GM21528 (cell line): ENCODE measurements at regions not wholly inside any gene's neighbourhood (a gene's known extent, or its start where the extent isn't known, plus 50 kb on each side); places are given as distances from the start of the nearest gene placed in this dataset.

Experiments used
- ATAC-seq: cut with Tn5 transposase; IDR thresholded peaks from one replicate; pipeline ENCODE4 v1.9.1; 2021; ENCODE audit warnings: mild to moderate bottlenecking, moderate library complexity; ENCODE audit not compliant: unreplicated experiment, low FRiP score

GRCh38 chr15:39052323-39052705 is 487.7 kb upstream of the RASGRP1 start:
- ATAC-seq: no peak

GRCh38 chr15:39053480-39053879 is 488.9 kb upstream of the RASGRP1 start:
- no peak for ATAC-seq

GRCh38 chr15:39054128-39054732 is 489.6 kb upstream of the RASGRP1 start:
- no peak for ATAC-seq

- no peak for ATAC-seq
Observed at GRCh38 chr15:39056357-39056756, 491.7 kb upstream of the RASGRP1 start.

DNA sequence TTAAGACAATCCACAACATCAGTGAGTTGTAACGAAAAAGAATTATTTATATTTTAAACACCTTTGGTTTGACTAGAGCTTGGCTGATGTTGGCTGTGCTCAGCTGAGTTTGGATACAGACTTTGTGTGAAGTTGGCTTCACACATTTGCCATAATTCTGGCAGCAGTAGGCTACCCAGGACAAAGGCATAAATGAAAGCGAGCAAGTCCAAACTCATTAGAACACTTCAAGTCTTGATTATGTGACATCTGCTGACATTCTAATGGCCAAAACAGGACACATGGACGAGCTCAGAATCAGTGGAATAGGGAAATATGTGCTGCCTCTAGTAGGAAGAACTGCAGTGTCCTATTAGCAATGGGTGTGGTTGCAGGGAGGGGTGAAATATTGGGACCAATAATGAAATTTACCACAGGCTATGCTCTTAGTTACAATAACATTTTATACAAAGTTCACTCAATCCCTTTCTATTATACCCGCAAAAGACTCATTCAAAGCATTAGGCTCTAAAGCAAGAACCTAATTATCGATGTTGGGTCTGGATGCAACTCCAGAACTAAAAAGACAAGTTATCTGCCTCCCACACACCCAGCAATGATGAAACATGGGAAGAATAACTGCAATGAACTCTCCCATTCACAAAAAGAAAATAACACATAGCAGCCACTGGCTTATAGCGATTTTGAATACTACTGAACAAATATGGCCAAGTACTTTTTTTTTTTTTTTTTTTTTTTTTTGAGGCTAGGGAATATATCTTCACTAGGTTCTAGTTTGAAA is 493.9 kb upstream of the RASGRP1 start:
- ATAC-seq: no peak

- no peak for ATAC-seq
Observed at GRCh38 chr15:39059917-39060316, 495.3 kb upstream of the RASGRP1 start.

DNA sequence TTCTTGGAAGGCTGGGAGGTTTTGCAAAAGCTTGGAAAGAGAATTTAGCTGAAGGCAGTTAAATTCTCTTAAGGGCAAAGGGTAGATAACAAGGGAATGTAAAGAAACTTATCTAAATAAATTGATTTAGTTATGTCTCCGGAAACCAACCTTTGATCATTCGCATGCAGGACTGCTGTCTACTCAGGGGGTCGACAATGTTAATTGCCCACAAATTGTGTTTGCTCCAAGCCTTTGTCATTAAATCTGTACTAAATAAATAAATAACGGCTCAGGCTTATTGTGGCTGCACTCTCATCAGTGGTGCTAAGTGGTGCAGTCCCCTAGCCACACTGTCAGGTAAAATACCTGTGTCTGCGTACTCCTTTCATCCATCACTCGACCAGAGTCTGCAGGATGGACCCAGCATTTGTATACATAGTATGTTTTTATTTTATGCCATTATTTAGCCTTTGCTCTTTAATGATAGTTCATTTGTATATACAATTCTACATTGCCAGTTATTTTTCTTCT is 497.4 kb upstream of the RASGRP1 start:
- ATAC-seq: no peak

DNA sequence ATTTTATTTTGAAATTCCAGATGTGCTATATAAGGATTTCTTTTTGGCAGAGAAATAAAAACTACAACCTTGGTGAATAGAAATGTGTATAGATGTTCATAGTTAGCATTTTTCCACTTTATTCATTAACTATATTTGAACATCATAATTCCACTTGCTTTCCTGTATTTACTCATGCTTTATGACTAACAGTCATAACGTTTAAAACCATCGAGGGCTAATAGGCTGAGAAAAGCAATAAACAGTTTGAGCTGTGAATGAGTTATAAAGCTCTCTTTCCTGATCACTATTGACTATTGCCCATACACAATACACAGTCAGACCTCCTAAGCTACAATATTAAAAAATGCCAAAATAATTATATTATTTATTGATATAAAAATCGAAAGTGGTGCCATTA is 502.1 kb upstream of the RASGRP1 start:
- no peak for ATAC-seq

DNA sequence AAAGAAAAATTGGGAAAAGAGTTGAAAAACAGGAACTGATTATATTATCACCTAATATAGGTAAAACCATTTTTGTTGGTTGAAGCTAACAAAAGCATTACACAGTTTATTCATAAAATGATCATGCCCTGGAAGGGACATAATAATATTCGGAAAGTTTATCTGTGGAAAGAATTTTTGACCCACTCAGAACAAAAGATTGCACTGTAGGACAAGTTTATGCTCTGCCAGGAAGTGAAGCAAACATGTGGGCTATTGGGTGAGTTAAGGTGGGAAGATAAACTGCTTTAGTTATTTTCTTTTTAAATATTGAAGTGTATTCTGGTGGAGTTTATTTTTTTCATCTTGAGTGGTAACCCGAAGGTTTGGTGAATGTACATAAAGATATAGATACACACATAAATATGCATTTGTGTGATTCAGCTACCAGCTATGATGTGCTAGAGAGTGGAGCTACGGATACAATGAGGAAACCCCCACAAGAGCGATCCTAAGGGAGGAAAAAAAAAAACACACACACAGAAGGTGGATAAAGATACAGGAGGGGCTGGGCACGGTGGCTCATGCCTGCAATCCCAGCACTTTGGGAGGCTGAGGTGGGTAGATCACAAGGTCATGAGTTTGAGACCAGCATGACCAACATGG is 506.4 kb upstream of the THBS1 start:
- no peak for ATAC-seq

- ATAC-seq: no peak
Observed at GRCh38 chr15:39075311-39075710, 505.6 kb upstream of the THBS1 start.

GRCh38 chr15:39075756-39076341 is 505.0 kb upstream of the THBS1 start:
- no peak for ATAC-seq

- no peak for ATAC-seq
Observed at GRCh38 chr15:39078026-39078425, 502.9 kb upstream of the THBS1 start.

- no peak for ATAC-seq
Observed at GRCh38 chr15:39079296-39079847, 501.5 kb upstream of the THBS1 start.

DNA sequence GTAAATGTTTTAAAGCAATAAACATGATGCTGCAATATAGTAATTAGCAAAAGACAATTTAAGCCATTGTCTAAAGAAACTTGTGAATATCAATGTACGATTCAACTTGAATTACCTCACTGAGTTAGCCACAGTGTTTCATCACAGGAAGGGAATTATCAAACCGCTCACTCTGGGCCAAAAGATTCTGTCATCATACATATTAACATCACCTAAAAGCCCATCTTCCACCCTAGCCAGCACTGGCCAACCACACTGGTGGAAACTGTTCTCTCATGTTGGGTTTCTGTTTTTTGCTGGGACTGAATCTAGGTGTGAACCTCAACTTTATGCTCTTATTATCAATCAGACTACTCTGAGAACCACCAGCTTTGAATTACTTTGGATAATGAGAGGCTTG is 497.7 kb upstream of the THBS1 start:
- no peak for ATAC-seq

DNA sequence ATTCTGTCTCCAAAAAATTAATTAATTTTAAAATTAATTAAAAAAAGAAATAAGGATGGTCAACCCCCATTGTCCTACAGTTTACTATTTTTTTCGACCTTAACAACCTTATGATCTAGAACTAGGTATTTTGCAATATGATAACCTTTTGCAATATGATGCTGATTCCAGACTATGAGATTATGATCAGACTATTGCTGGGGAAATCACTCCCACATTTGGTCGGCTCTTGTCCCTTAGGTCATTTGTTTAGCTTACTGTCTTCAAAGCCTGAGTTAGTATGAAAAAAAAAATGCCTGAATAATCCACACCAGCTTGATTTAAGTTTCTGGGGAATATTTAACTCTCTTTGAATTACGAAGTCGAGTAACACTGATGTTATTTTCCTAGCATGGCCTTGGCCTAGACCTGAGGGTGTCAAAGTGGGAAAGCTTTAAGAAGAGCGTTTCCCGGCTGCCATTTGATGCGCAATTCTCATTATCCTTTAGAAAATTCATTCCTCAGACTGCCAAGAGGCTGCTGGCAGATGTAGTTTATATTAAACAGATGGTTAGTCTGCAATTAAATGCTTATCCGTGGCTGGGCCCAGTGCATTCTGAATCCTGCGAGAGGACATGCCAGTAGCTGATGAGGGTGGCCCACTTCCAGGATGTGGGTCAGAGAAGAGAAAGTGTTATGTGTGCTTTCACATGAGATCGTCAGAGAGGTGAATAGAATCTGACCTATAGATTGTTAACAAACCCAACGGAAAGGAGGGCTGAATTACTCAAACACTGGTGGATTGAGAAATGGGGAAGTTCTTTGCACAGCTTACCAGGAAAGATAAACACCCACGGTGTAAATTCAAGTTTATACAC is 496.0 kb upstream of the THBS1 start:
- ATAC-seq: no peak

GRCh38 chr15:39086641-39087040 is 494.2 kb upstream of the THBS1 start:
- ATAC-seq: no peak

- ATAC-seq: no peak
Observed at GRCh38 chr15:39088156-39088555, 492.7 kb upstream of the THBS1 start.

DNA sequence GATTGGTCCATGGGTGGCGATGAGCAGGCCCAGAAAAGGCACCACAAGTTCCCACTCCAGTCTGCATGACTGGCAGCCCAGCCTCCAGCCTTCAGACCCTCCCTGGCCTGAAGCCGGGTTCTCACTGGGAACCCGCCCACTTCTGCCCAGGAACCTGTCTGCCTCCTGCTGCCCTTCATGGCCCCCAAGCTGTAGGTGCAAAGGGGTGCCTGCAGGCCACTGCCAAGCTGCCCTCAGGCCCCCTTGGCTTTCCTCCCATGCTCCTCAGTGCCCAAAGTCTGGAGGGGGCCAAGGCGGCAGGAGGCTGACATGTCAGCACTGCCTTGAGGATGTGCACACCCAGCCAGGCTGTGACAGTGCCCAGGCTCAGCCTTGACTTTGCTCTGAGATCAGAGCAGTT is 488.5 kb upstream of the THBS1 start:
- no peak for ATAC-seq

GRCh38 chr15:39092761-39093160 is 488.1 kb upstream of the THBS1 start:
- ATAC-seq: no peak

DNA sequence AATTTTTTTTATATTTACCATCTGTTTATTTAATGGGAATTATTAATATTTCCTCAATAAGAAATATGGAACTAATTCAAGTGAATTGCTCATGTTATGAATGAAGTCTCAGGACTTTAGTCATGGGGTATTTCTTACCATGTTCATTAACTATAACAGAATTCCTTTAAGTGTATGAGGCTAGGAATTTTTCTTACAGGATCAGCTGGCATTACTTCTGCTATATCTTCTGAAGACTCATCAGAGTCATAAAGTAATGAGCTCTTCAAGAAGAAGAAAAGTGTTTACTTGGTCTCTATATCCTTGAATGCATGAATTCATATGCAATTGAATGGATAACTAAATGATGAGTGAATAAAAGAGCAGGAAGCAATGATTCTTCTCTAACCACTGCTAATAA is 486.8 kb upstream of the THBS1 start:
- no peak for ATAC-seq
